Astrocyte (in vitro differentiated cells and primary cell): ENCODE measurements at regions not wholly inside any gene's neighbourhood (a gene's known extent, or its start where the extent isn't known, plus 50 kb on each side); places are given as distances from the start of the nearest gene placed in this dataset.

Experiments used
- DNase-seq: peaks from one replicate; pipeline ENCODE4 v3.0.0-alpha.2; 2010; ENCODE audit warnings: low read depth
- FAIRE-seq: peaks from 2 replicates; lab custom pipeline; 2011; peaks lifted over from hg19 to GRCh38; lab: Jason Lieb, UNC
- H2AFZ ChIP-seq: 2 replicates; pipeline ENCODE4 v1.6.0; 2012; ENCODE audit warnings: low read depth, low read length, inconsistent platforms
- H3K27ac ChIP-seq: 2 replicates; pipeline ENCODE4 v1.5.1; 2011; ENCODE audit warnings: low read depth, low read length, inconsistent platforms
- H3K27me3 ChIP-seq: 2 replicates; pipeline ENCODE4 v1.6.0; 2011; ENCODE audit warnings: low read length, inconsistent platforms; ENCODE audit not compliant: insufficient read depth
- H3K36me3 ChIP-seq: 2 replicates; pipeline ENCODE4 v1.5.1; 2011; ENCODE audit warnings: low read length, inconsistent platforms; ENCODE audit not compliant: insufficient read depth
- H3K4me1 ChIP-seq: 2 replicates; pipeline ENCODE4 v1.5.1; 2011; ENCODE audit warnings: low read length, inconsistent platforms; ENCODE audit not compliant: insufficient read depth
- H3K4me2 ChIP-seq: 2 replicates; pipeline ENCODE4 v1.6.0; 2012; ENCODE audit warnings: low read length, inconsistent platforms
- H3K4me3 ChIP-seq: 2 replicates; pipeline ENCODE4 v1.5.1; 2011; ENCODE audit warnings: low read depth, mild to moderate bottlenecking, low read length, inconsistent platforms; ENCODE audit not compliant: insufficient read depth
- H3K79me2 ChIP-seq: 2 replicates; pipeline ENCODE4 v1.6.0; 2012; ENCODE audit warnings: mild to moderate bottlenecking, low read length, inconsistent platforms; ENCODE audit not compliant: insufficient read depth
- H3K9ac ChIP-seq: 2 replicates; pipeline ENCODE4 v1.6.0; 2012; ENCODE audit warnings: mild to moderate bottlenecking, low read length, inconsistent platforms
- H3K9me3 ChIP-seq: 2 replicates; pipeline ENCODE4 v1.5.1; 2012; ENCODE audit warnings: low read depth, mild to moderate bottlenecking, low read length, inconsistent platforms; ENCODE audit not compliant: insufficient read depth
- H4K20me1 ChIP-seq: 2 replicates; pipeline ENCODE4 v1.6.0; 2012; ENCODE audit warnings: low read length, inconsistent platforms; ENCODE audit not compliant: insufficient read depth
- H3K27ac Mint-ChIP-seq: one replicate; pipeline ENCODE4 v1.8.0; 2021; ENCODE audit warnings: mild to moderate bottlenecking, mixed read lengths; ENCODE audit not compliant: unreplicated experiment
- H3K27me3 Mint-ChIP-seq: one replicate; pipeline ENCODE4 v1.8.0; 2021; ENCODE audit warnings: low read depth, mixed read lengths; ENCODE audit not compliant: unreplicated experiment
- H3K36me3 Mint-ChIP-seq: one replicate; pipeline ENCODE4 v1.8.0; 2021; ENCODE audit warnings: low read depth, mixed read lengths; ENCODE audit not compliant: unreplicated experiment
- H3K4me1 Mint-ChIP-seq: one replicate; pipeline ENCODE4 v1.8.0; 2021; ENCODE audit warnings: low read depth, mixed read lengths; ENCODE audit not compliant: unreplicated experiment
- H3K4me3 Mint-ChIP-seq: one replicate; pipeline ENCODE4 v1.8.0; 2021; ENCODE audit warnings: mild to moderate bottlenecking, moderate library complexity, mixed read lengths; ENCODE audit not compliant: unreplicated experiment
- H3K9me3 Mint-ChIP-seq: one replicate; pipeline ENCODE4 v1.8.0; 2021; ENCODE audit warnings: mild to moderate bottlenecking, mixed read lengths; ENCODE audit not compliant: unreplicated experiment
- CTCF ChIP-seq: IDR thresholded peaks from 2 replicates; pipeline ENCODE4 v1.5.1; 2011; ENCODE audit warnings: low read depth, mild to moderate bottlenecking, inconsistent platforms, low read length, moderate library complexity; ENCODE audit not compliant: insufficient read depth
- EZH2 ChIP-seq: IDR thresholded peaks from 2 replicates; pipeline ENCODE4 v1.6.1; 2012; ENCODE audit warnings: mild to moderate bottlenecking, low read length, inconsistent platforms; ENCODE audit not compliant: insufficient read depth

- DNase-seq (no peak), FAIRE-seq (no peak)
- Mint-ChIP-seq H3K36me3 (no peaks in the 10 kb centered on the region), H3K9me3 (peaks cover 1% of the 10 kb centered on the region), H3K4me1 (no peaks in the 10 kb centered on the region), H3K4me3 (no peak overlapping the region), H3K27ac (no peak overlapping the region), H3K27me3 (peaks cover 9% of the 10 kb centered on the region)
- Histone ChIP-seq H3K36me3 (no peaks in the 10 kb centered on the region), H3K79me2 (no peaks in the 10 kb centered on the region), H3K4me3 (no peak overlapping the region), H3K4me1 (no peaks in the 10 kb centered on the region), H2AFZ (no peak overlapping the region), H4K20me1 (no peaks in the 10 kb centered on the region), H3K27me3 (no peaks in the 10 kb centered on the region), H3K9me3 (no peaks in the 10 kb centered on the region), H3K4me2 (no peak overlapping the region), H3K27ac (no peak overlapping the region), H3K9ac (no peak overlapping the region)
- TF ChIP-seq CTCF (no peak), EZH2 (no peak)
Measured at GRCh38 chr10:61172182-61172926, 228.4 kb upstream of the RHOBTB1 start.

- Mint-ChIP-seq H3K9me3 (peaks cover 1% of the 10 kb centered on the region), H3K4me1 (no peaks in the 10 kb centered on the region), H3K27me3 (peaks cover 9% of the 10 kb centered on the region), H3K4me3 (no peak overlapping the region), H3K36me3 (no peaks in the 10 kb centered on the region), H3K27ac (no peak overlapping the region)
- Histone ChIP-seq H3K27ac (no peak overlapping the region), H3K4me3 (no peak overlapping the region), H3K36me3 (no peaks in the 10 kb centered on the region), H3K9me3 (no peaks in the 10 kb centered on the region), H3K4me2 (no peak overlapping the region), H2AFZ (no peak overlapping the region), H3K79me2 (no peaks in the 10 kb centered on the region), H3K9ac (no peak overlapping the region), H3K4me1 (no peaks in the 10 kb centered on the region), H3K27me3 (no peaks in the 10 kb centered on the region), H4K20me1 (no peaks in the 10 kb centered on the region)
- FAIRE-seq (no peak), DNase-seq (no peak)
- TF ChIP-seq CTCF (no peak), EZH2 (no peak)
Measured at GRCh38 chr10:61170594-61170993, 226.6 kb upstream of the RHOBTB1 start.

- H3K9me3 Mint-ChIP-seq = no peaks in the 10 kb centered on the region
- Histone ChIP-seq H3K4me3 (no peak overlapping the region), H3K9me3 (no peaks in the 10 kb centered on the region), H3K9ac (no peak overlapping the region), H3K27me3 (no peaks in the 10 kb centered on the region), H3K36me3 (no peaks in the 10 kb centered on the region), H3K4me1 (no peaks in the 10 kb centered on the region), H2AFZ (no peak overlapping the region), H4K20me1 (no peaks in the 10 kb centered on the region), H3K79me2 (no peaks in the 10 kb centered on the region), H3K4me2 (no peak overlapping the region), H3K27ac (no peak overlapping the region)
- FAIRE-seq (no peak), DNase-seq (no peak)
- no peak overlapping the region for H3K4me3 Mint-ChIP-seq
- H3K36me3 Mint-ChIP-seq = no peaks in the 10 kb centered on the region
- no peaks in the 10 kb centered on the region for H3K4me1 Mint-ChIP-seq
- no peak overlapping the region for H3K27ac Mint-ChIP-seq
- peaks cover 9% of the 10 kb centered on the region for H3K27me3 Mint-ChIP-seq
- TF ChIP-seq CTCF = no peak
- no peak for TF ChIP-seq EZH2
Measured at GRCh38 chr10:61169294-61169693, 225.3 kb upstream of the RHOBTB1 start.
